Keratinocyte (primary cell): ENCODE measurements at regions not wholly inside any gene's neighbourhood (a gene's known extent, or its start where the extent isn't known, plus 50 kb on each side); places are given as distances from the start of the nearest gene placed in this dataset.

Experiments used
- CTCF ChIP-seq, 3 experiments: IDR thresholded peaks in 1 of 3; conservative IDR thresholded peaks in 1 of 3; optimal IDR thresholded peaks in 1 of 3; 2 replicates in 2 of 3; 3 replicates in 1 of 3; pipeline versions ENCODE3 to v1.5.1; 2011; ENCODE audit warnings: low read length in 3 of 3, mild to moderate bottlenecking in 3 of 3, moderate library complexity in 2 of 3, control low read depth in 1 of 3, inconsistent platforms in 1 of 3; ENCODE audit not compliant: insufficient read depth in 2 of 3; ENCODE audit errors: extremely low read depth in 1 of 3
- EZH2 ChIP-seq: IDR thresholded peaks from one replicate; pipeline ENCODE4 v1.6.1; 2012; ENCODE audit warnings: inconsistent platforms, mild to moderate bottlenecking, low read length, moderate library complexity

- no peak for TF ChIP-seq CTCF (optimal IDR thresholded peaks at IDR 0.05 in 1 of 3, IDR thresholded peaks at IDR 0.05 in 1 of 3, conservative IDR thresholded peaks at IDR 0.05 in 1 of 3; ENCODE audit: extremely low read depth in 1 of 3, insufficient read depth in 2 of 3, low read length in 3 of 3)
- TF ChIP-seq EZH2: no peak
Observed at GRCh38 chr3:39744746-39745145, 64.7 kb upstream of the MYRIP start.
